Heart left ventricle (tissue), 16 donors: ENCODE measurements at regions not wholly inside any gene's neighbourhood (a gene's known extent, or its start where the extent isn't known, plus 50 kb on each side); places are given as distances from the start of the nearest gene placed in this dataset.

ENCODE experiments used
- ATAC-seq, 4 donors: fragments of 200-7000 bp; cut with Tn5 transposase; one replicate each; pipeline ENCODE4 v1.9.1; 2020 to 2022; ENCODE audit warnings: moderate library complexity in 4 of 4, mild to moderate bottlenecking in 3 of 4, moderate number of reproducible peaks in 1 of 4
- DNase-seq, 5 donors: peaks; one replicate each; pipeline ENCODE4 v3.0.0-alpha.2; 2020
- H3K27ac ChIP-seq, 12 donors: fragments of 200-600 bp; sonication (generic) in 4 of 12; one replicate each; pipeline versions ENCODE4 v1.5.0 to v1.8.0; 2016 to 2022; ENCODE audit warnings: mild to moderate bottlenecking in 2 of 12
- H3K27me3 ChIP-seq, 9 donors: fragments of 200-600 bp; sonication (generic) in 2 of 9; one replicate each; pipeline versions ENCODE4 v1.5.1 to v1.8.0; 2016 to 2022; ENCODE audit warnings: mild to moderate bottlenecking in 3 of 9
- H3K36me3 ChIP-seq, 9 donors: fragments of 200-600 bp; sonication (generic) in 2 of 9; one replicate each; pipeline versions ENCODE4 v1.5.0 to v1.8.0; 2018 to 2022; ENCODE audit warnings: mild to moderate bottlenecking in 2 of 9
- H3K4me1 ChIP-seq, 12 donors: fragments of 200-600 bp; sonication (generic) in 4 of 12; one replicate each; pipeline versions ENCODE4 v1.5.0 to v1.8.0; 2016 to 2022; ENCODE audit warnings: mild to moderate bottlenecking in 3 of 12
- H3K4me3 ChIP-seq, 12 donors: fragments of 200-600 bp; sonication (generic) in 4 of 12; one replicate each; pipeline versions ENCODE4 v1.5.0 to v1.8.0; 2017 to 2022; ENCODE audit warnings: mild to moderate bottlenecking in 9 of 12, moderate library complexity in 4 of 12
- H3K9me3 ChIP-seq, 12 donors: fragments of 200-600 bp; sonication (generic) in 4 of 12; one replicate each; pipeline versions ENCODE4 v1.5.0 to v1.8.0; 2016 to 2022; ENCODE audit warnings: mild to moderate bottlenecking in 1 of 12
- CTCF ChIP-seq, 12 donors: fragments of 200-600 bp; sonication (generic) in 4 of 12; IDR thresholded peaks; one replicate each; pipeline versions ENCODE4 v1.5.0 to v1.8.0; 2018 to 2022; ENCODE audit warnings: antibody characterized with exemption in 12 of 12, mild to moderate bottlenecking in 5 of 12
- POLR2A ChIP-seq, 2 donors: fragments of 450-650 bp; IDR thresholded peaks; one replicate each; pipeline ENCODE4 v1.6.1; 2017; ENCODE audit warnings: antibody characterized with exemption in 2 of 2, mild to moderate bottlenecking in 2 of 2, moderate library complexity in 2 of 2
- WGBS, 4 donors: extraction: QIAGEN DNeasy Blood & Tissue Kit in 2 of 4; methylation state at CpG; one replicate each; pipeline versions ENCODE4 v1.1.5 to v1.1.7; 2013 to 2018; 5-methylcytosine and 5-hydroxymethylcytosine counted together
- intact Hi-C, 10 donors: fragments of 100-400 bp; cut with DNase I; formaldehyde crosslinking; loops; one replicate each; pipeline versions ENCODE4 v1.11.1 to v1.14.2; 2022
- donor health status: ischemic (EF 13 %, LVEDD 7.1; RV severe dilation, severe dysfunction).
- donor health status: healthy with polysubstance abuse.
- donor health status: DM: no; HTN: yes; CAD: no.
- donor health status: DM: no; HTN: no; CAD: no.
- donor health status: ischemic (EF 25% LVEDD 6.9; RV normal size, moderate dysfunction).
- donor health status: ischemic (EF 25% LVEDD 5.7; RV mildly dilated, moderate dysfunction).
- donor health status: healthy.
- donor health status: DM: yes; HTN: yes; CAD: no.
- donor health status: ischemic (EF 35%, LVEDD 5.7; RV mildly dilated, moderate dysfunction).
- donor health status: nonischemic (EF 11% LVEDD 7.7; RV severe dilation, severe dysfunction).
- donor health status: DM: yes; HTN: yes; CAD: no.
- donor health status: PGD.
- donor health status: ischemic (EF 29% LVEDD 5.4; RV normal size, mild dysfunction).
- donor health status: nonischemic (EF 23%, LVEDD 6.1; RV moderate dilation, normal function).

- no peaks in the 10 kb centered on the region for H3K36me3 ChIP-seq
- DNase-seq (peak in 1 of 5 donors; percentile 37), ATAC-seq (peak in 2 of 4 donors; percentile 11 to 81)
- no peak overlapping the region for H3K4me3 ChIP-seq
- H3K4me1 ChIP-seq, result no peaks in the 10 kb centered on the region
- WGBS, 4 donors, result 53 to 67% (median 59%) methylated on average over 5 of the region's 5 CpGs
- TF ChIP-seq POLR2A (IDR thresholded peaks at IDR 0.05) (no peak), CTCF (IDR thresholded peaks at IDR 0.05) (no peak)
- H3K27ac ChIP-seq, result peak overlapping the region in 1 of 12 donors; percentile 59
- intact Hi-C loops, result no loop called here
- H3K27me3 ChIP-seq, result no peaks in the 10 kb centered on the region
- H3K9me3 ChIP-seq, result no peaks in the 10 kb centered on the region
Observed at GRCh38 chr3:18008706-18009368, 266.4 kb upstream of the TBC1D5 start.

- no peaks in the 10 kb centered on the region for H3K36me3 ChIP-seq
- WGBS, 4 donors, result 70 to 81% (median 78%) methylated on average over 1 of the region's 1 CpG
- no peak overlapping the region for H3K4me3 ChIP-seq
- no peaks in the 10 kb centered on the region for H3K9me3 ChIP-seq
- ATAC-seq, result peak in 1 of 4 donors; percentile 54
- no peaks in the 10 kb centered on the region for H3K4me1 ChIP-seq
- no peaks in the 10 kb centered on the region for H3K27me3 ChIP-seq
- no peak for DNase-seq
- TF ChIP-seq CTCF (IDR thresholded peaks at IDR 0.05) (no peak), POLR2A (IDR thresholded peaks at IDR 0.05) (no peak)
- H3K27ac ChIP-seq, result no peak overlapping the region
- intact Hi-C loops, result no loop called here
Observed at GRCh38 chr3:18007980-18008379, 265.5 kb upstream of the TBC1D5 start.

- intact Hi-C loops, result no loop called here
- Histone ChIP-seq H3K9me3 (no peaks in the 10 kb centered on the region), H3K36me3 (no peaks in the 10 kb centered on the region), H3K27ac (no peak overlapping the region), H3K4me1 (no peaks in the 10 kb centered on the region), H3K4me3 (no peak overlapping the region), H3K27me3 (no peaks in the 10 kb centered on the region)
- DNase-seq, result no peak
- no peak for ATAC-seq
- TF ChIP-seq CTCF (IDR thresholded peaks at IDR 0.05) (no peak), POLR2A (IDR thresholded peaks at IDR 0.05) (no peak)
Observed at GRCh38 chr3:17995769-17996168, 253.3 kb upstream of the TBC1D5 start.

GRCh38 chr3:17994167-17994566 lies 251.7 kb upstream of the TBC1D5 start:
- Histone ChIP-seq H3K4me3 (no peak overlapping the region), H3K27me3 (no peaks in the 10 kb centered on the region), H3K27ac (no peak overlapping the region), H3K36me3 (no peaks in the 10 kb centered on the region), H3K4me1 (no peaks in the 10 kb centered on the region), H3K9me3 (no peaks in the 10 kb centered on the region)
- whole genome bisulfite sequencing, 4 donors, result 77 to 92% (median 85%) methylated on average over 7 of the region's 7 CpGs
- ATAC-seq (no peak), DNase-seq (no peak)
- intact Hi-C loops, result no loop called here
- no peak for TF ChIP-seq POLR2A (IDR thresholded peaks at IDR 0.05)
- no peak for TF ChIP-seq CTCF (IDR thresholded peaks at IDR 0.05)
